ENCODE measurements at regions not wholly inside any gene's neighbourhood (a gene's known extent, or its start where the extent isn't known, plus 50 kb on each side); places are given as distances from the start of the nearest gene placed in this dataset.

DNA sequence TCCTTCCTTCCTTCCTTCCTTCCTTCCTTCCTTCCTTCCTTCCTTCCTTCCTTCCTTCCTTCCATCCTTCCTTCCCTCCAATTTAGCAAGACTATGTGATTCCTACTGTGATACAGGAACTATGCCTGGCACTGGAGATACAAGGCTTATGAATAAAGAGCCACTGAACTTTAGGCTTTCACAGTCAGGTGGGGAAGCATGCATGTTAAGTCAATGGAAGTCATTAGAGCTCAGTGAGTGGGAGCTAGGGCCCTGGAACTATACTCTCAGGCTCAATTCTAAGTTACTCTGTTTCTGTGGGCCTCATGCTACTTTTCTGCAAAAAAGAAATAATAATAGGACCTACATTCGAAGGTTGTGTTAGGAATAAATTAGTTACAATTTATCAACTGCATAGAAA is 527.6 kb upstream of the ZEB2 start:
- no peak for DNase-seq (ENCODE audit: low spot score)

DNA sequence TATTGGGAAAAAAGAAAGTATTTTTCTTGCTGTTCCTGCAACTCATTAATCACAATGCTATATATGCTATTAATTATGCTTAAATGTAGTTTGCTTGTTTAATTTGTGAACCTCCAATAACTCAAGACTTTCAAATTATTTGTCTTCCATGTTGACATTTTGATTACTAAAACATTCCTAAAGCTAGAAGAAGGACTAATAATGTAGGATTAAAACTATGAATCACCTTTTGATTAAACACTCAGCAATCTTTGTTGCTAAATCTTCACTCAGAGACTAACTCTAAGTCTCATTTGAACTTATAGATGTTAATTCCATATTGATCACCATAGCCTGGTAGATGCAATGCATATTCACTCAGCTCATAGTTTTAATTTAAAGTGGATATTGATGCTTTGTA is 524.6 kb upstream of the ZEB2 start:
- DNase-seq (ENCODE audit: low spot score), result no peak

DNA sequence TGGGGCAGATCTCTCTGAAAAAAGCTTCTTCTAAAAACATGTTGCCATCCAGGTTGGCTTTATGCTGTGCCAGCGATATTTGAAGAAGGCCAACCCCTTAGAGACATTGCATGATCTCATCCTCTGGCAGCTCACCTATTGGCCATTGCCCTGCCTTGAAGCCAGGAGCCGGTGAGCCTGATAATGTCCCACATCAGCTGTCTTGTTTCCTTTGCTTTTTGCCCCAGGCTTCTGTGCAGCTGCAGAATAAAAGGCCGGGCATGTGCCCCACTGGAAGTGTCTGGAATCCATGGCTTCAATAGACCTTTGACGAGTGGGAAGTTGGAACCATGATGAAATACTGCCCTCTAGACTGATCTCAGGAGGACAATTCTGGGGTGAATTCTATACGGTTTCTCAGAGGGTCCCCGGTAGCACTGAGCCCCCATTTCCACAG is 523.5 kb upstream of the ZEB2 start:
- DNase-seq (ENCODE audit: low spot score), result no peak

DNA sequence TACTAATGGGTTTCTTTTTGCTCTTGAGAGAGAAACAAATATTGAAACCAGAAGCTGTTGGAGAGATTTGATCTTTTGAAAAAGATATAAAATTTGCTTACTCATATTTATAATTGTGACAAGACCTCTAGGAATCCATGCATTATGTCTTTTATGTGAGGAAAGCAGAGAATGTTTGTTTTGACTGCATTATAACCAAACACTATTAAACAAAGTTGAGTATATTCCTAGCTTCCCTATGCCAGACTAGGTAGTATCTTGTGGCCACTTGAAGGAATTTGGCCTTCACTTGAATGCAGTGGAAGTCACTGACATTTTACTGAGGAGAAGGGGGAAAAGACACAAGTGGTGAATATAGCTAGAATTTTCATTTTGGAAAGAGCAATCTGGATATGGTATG is 521.8 kb upstream of the ZEB2 start:
- no peak for DNase-seq (ENCODE audit: low spot score)

DNA sequence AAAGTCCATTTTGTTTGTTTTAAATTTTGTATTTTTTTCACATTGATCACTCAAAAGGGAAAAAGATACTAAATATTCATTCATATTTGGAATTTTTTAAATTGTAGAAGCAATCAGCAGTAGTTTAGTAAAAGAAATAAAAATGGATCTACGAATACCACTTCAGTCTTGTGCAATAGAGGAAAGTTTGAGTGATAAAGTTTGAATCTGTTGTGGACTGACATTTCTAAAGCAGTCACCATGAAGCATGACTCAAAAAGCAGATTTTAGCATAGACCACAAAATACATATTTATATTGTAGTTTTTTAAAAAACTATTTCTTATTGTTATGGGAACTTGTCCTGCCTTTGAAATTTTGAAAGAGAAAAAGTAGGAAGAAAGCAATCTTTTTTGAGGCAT is 520.5 kb upstream of the ZEB2 start:
- no peak for DNase-seq (ENCODE audit: low spot score)

DNA sequence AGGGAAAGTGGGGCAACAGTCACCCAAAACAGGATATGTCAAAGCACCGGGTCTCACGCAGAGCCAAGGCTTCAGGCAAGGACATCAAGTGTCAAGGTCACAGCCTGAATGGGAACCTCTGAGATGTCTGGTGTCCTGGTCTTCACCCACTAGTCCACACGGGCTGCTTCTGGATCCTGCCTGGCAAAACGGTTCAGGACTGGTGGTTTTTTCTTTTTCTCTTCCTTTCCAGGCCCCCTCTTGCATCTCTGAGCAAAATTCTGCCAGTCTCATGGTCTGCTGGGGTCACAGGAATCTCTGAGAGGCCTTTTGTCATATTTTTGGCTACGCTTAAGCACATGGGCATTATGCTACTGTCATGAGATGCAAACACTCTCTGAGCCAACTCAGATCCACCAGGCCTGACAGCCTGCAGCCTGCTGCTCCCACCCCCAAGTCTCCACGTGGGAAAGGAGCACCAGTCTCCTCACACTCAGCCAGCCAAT is 518.2 kb upstream of the ZEB2 start:
- DNase-seq (ENCODE audit: low spot score), result no peak

DNA sequence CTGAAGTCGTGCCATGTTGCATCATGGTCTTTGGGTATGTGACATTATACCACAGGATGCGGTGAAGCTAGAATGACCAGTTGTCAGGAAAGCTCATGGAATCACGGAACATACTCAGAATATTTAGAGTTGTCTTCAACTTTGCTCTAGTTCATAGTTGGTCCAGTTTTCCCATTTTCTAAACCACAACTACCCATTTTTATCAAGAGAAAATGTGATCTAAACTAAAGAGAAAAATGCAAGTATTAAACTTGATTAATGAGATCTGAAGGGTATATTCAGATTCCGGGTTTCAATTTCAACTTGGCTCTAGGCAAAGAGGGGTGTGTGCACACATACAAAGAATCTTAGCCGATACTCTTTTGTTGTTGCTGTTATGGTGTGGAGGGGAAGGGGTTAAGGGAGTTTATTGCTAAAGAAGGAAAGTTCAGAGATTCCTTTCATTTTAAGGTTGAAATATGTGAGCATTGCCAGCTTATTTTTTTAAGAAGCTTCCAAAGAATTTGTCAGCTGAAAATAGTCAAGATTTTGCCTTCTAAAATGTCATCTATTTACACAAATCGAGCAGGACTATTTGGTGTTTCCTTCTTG is 516.6 kb upstream of the ZEB2 start:
- no peak for DNase-seq (ENCODE audit: low spot score)

DNA sequence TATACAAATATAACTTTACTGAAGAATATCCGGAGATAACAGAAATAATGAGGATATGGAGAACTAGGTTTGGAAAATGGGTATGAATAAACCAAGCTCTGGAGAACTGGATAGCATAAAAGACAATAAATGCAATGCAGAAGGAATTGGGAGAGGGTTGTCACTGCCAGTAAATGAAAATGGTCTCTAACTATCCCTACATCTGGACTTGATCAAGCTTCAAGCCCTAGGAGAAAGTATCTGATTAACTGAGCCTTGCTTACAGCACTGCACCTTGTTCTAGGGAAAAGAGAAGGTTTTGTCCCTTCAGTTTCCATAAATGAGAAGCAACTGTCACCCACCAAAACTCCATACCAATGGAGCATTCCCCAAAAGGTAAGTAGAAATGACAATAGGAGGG is 514.6 kb upstream of the ZEB2 start:
- DNase-seq (ENCODE audit: low spot score), result no peak

DNA sequence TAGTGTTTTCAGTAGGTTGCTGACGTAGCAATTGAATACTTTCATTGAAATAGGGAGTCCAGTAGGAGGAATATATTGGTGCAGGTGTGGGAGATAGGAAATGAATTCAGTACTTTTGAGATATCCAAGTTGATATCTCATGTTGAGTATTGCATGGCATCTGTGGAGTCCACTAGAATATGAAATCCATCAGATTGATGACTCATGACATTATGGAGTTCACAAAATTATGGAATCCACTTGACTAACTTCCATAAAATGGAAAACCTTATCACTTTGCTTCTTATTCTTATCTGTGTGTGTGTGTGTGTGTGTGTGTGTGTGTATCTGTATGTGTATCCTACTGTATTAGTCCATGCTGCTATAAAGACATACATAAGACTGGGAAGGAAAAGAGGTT is 513.5 kb upstream of the ZEB2 start:
- DNase-seq (ENCODE audit: low spot score), result no peak

DNA sequence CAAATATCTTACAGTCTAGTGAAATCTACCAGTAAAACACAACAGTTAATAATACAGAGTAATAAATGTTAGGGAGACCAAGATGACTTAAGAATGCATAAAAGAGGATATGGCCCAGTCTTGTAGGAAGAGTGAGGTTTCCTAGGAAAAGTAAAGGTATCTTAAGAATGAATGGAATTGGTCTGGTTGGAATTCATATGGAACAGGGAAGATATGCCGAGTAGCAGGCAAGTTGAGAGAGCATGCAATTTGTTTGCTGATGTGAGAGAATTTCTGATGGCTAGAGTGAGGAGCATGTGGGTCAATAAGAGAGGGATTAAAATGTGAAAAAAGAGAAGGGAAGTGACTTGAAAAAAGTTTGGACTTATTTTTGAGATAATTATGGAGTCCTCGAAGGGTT is 512.9 kb upstream of the ZEB2 start:
- no peak for DNase-seq (ENCODE audit: low spot score)

DNA sequence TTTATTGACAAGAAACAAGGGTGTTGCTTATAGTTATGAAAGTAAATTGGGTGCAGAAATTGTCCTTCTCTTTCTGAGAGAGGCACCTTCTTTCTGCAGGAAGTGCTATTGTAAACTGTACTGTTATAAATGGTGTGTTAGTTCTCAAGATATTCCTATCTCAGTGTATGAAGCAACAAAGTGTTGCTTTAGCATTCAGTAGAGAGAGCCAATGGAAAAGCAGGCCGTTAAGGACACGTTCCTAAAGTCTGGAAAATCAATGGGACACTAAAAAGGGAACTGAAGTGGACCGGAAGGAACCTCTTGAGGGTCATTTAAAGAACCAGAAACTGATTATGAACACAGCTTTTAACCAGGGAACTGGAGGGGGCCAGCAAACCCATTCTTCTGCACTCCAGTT is 510.0 kb upstream of the ZEB2 start:
- DNase-seq (ENCODE audit: low spot score), result no peak

DNA sequence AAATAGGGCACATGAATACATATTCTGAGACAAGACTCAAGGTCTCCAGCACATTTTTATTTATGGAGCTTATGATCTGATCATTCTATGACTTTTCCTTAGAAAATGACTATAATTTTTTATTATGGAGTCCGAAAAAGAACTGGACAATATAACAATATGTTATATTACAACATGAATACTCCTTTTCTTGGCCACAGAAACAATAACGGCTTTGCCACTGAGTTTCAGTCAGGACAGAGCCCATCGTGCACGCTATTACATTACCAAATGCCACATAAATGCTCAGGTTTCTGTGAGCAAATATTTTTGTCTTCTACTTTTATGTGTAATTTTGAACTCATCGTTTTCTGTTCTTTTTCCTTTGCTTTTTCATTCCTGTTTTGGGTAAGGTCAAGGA is 509.2 kb upstream of the ZEB2 start:
- DNase-seq (ENCODE audit: low spot score), result no peak

DNA sequence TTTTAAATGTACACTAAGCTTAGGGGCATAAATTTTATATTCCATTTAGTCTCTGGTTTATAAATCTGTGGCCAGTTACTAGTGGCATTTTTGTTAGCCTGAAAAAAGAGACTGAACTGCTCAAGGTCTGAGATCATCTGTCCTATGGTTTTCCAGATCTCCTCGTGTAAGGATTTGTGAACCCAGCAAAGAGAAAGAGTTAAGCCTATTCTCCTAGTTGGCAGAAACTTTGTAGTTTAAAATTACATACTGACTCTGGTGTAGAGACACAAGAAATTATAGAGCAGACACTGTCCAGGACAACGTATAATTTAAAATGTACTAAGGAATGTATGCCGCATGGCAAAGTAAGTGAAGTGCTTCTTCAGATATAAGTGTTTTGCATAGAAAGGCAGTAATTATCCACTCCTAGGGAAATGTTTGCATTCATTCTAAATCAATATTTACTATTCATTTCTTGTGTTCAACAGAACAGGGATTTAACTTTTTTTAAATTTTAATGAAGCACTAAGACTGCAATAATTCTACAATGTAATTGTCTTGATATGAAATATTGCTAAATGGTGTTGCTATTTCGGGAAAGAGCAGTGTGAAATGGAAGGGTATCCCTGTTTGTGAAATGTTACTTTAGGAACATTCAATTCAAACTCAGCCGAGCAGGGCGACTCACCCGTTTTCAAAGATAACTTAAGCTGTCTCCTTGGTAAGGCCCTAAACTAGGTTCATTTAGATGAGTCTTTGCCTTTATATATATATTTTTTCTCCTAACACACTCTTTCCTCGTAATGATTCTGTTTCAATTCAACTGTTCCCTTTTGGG is 508.4 kb upstream of the ZEB2 start:
- no peak for DNase-seq (ENCODE audit: low spot score)

DNA sequence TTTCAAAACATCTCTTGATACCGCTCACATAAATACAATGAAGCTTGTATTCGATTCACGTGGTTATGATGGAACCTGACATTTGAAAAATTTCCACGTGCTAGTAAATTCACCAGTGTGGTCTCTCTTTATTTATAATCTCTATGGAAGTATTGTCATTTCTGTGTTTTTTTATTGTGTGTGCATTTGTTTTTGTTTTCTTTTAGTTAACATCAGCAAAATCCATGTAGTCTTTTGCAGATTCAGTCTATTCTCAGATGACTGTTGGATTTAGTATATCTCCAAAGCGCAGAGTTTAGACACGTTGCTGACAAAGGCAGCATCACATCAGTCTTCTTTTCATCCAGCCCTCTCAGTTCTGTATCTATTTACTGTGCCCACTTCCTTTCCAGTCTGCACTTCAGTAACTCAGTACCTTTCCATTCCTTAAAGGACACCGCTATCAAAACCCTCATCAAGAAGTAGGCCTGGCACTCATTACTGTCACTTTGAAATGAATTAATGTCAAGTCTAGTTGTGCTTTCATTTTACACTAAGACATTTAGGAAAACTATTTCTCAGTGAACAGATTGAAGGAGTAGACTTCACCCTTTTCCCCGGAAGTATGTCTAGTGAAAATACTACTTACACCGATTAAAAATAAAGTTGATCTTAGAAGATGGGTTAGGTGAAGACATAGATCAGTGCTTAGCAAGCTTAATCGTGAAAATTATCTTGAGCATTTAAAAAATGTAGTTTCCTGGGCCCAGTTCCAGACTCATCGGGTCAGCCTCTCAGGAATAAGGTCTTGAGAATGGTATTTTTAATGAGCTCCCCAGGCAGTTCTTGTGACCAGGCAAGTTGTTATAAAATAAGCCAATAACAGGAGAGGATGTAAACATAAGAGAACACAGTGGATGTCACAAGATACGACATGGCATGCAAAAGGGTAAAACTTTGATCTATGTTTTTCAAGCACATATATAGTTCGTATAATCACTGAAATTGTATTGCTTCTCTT is 506.8 kb upstream of the ZEB2 start:
- no peak for DNase-seq (ENCODE audit: low spot score)

DNA sequence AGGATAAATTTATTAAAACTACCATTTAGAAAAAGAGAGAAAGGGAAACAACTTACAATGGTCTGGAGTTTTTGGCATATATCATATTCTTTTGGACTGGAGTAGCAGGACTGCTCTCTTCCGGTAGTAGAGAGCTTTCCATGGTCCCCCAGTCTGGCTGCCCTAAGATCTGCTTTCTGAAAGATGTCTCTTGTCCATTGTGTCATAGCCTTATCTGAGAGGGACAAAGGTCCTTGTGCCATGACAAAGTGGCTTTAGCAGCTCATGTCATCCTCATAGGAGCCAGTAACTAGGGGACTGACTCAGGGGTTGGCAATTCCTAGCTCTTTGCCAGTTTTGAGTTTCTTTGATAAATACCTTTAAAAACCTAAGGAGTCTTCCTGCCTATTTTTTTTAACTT is 505.5 kb upstream of the ZEB2 start:
- no peak for DNase-seq (ENCODE audit: low spot score)

DNA sequence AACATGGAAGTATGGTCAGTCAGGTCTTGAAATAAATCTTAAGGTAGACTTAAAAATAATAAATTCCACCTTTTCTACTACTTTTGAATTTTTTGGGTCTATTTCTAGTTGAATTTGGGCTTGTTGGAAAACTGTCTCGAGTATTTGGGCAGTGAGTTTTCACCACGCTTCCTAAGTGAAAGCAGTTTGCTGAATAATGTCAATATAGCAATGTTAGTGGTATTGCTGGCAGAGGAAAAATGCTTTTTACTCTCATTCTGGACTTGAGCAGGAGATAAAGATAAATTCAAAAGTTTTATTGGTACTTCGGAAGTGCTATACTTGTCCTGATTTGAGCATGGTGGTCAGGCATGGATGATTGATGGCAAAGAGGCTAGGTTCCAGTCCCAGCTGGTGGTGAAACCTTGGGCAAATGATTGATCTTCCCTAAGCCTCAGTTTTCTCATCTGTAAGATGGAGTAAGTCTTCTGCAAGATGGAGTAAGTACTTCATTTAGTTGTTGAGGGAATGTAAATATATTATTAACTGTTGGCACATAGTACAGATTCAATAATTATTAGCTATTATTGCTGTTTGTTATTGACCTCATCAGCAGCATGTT is 503.5 kb upstream of the ZEB2 start:
- DNase-seq (ENCODE audit: low spot score), result no peak

DNA sequence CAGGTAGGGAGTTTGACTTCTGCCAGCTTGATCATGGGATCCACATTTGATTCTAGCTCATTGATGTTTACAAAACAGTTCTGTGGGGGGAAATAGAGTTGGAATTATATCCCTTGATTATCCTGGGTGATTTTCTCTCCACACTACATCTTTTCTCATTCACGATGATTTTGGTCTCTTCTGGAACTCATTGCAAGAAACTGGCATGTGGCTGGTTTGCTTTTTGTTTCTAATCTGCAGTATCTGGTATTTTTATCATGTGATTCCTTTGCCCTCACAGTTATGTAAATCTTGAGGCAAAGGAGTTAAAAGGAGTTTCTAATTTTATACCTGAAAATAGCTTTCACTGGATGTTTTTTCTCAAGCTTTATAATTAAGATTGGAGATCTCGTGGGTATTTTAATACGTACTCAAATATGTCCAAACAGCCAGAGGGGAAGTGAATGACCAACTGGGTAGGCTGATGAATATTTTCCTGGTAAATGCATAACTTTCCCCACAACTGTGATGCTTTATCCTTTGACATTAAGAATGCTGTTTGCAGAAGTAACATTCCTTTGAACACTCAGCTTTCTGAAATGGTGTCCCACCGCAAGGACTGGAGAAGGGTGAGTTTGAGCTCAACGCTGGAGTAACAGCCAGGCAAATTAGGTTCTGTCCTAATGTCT is 502.9 kb upstream of the ZEB2 start:
- DNase-seq (ENCODE audit: low spot score), result no peak

DNA sequence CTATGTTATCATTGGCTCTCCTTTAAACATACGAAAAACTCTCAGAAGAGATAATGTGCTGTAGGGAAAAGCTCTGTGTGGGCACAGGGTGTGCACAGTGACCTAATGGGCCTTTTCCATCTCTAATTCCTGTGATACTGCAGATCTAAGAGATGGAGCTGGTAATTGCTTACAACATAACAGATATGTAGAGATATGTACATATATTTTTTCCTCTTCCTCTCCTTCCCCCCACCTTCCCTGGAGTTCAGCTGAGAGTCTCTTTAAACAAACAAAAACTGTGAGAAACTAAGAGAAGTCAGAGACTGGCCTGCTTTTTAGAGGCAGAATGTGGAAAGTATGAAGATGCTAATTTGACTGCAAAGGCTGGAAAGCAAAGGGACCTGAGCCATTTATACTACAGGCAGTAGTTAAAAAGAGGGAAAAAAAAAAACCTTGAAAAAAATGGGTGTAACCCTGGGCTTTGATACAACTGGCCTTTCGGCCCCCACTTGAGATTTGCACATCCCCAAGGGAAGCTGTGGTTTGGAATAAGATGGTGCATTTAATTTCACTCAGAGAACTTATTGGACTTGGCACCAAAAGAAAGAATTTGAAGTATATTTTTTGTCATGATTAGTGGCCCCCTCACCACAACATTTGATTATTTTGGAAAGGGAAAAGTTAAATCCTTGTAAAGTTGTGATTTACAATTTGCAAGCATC is 502.2 kb upstream of the ZEB2 start:
- DNase-seq (ENCODE audit: low spot score), result no peak

DNA sequence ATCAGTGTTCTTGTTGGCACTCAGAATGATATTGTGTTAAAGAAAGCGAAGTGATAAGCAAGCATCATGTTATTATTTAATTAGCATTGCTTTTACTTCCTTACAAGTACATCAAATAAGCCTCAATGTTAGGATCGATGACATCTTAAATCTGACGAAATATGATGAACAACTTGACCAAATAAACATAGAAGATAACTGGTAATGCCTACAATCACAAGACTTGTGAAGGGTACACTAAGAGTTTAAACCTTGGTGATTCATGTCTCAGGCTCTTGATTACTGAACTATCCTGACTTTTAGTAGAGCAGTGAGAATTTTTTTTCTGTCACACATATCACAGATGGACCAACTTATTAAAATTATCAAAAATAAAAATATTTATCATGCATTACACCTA is 500.8 kb upstream of the ZEB2 start:
- no peak for DNase-seq (ENCODE audit: low spot score)

DNA sequence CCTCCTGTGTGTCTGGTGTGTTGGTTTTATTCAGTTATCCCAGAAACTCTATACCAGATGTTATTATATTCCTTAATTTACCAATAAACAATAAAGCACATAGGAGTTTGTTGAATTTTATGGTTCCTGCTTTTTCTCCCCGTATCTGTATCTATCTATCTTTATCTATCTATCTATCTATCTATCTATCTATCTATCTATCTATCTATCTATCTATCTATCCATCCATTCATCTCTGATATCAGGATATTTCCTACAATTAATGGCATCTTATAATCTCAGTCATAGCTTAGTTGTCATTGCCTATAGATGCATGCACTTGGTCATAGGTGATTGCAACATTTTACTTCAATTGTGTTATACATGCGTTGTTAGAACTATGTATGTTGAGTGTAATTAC is 500.2 kb upstream of the ZEB2 start:
- DNase-seq (ENCODE audit: low spot score), result no peak

DNA sequence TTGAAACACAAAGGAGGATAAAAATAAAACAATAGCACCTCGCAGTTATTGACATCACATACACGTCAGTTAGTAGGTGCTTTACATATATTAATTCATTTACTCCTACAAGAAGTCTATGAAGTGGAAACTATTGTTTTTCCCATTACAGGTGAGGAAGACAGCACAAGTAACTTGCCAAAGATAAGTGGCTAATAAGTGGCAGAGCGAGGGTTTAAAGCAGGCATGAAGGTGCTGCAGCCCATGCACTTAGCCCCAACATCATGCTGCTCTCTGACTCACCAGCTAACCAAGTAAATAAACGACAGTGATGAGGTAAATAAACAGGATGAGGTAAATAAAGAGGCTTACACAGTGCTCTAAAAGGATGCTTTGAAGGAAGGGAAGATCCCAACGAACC is 498.6 kb upstream of the ZEB2 start:
- DNase-seq (ENCODE audit: low spot score), result no peak
